ENCODE measurements at regions not wholly inside any gene's neighbourhood (a gene's known extent, or its start where the extent isn't known, plus 50 kb on each side); places are given as distances from the start of the nearest gene placed in this dataset.

- DNase-seq (ENCODE audit: low read depth): no peak
- no peak overlapping the region for H3K4me3 ChIP-seq (ENCODE audit: low read depth, low read length)
- no peak for TF ChIP-seq CTCF (IDR thresholded peaks at IDR 0.05; ENCODE audit: insufficient read depth, low read depth, low read length, missing control alignments)
These were observed 361.6 kb upstream of the MAP2 start for GRCh38 chr2:209062210-209062609.

GRCh38 chr2:209070262-209070661 is 353.6 kb upstream of the MAP2 start:
- DNase-seq (ENCODE audit: low read depth): no peak
- H3K4me3 ChIP-seq (ENCODE audit: low read depth, low read length): no peak overlapping the region
- TF ChIP-seq CTCF (IDR thresholded peaks at IDR 0.05; ENCODE audit: insufficient read depth, low read depth, low read length, missing control alignments): no peak

- H3K4me3 ChIP-seq (ENCODE audit: low read depth, low read length): no peak overlapping the region
- no peak for DNase-seq (ENCODE audit: low read depth)
- no peak for TF ChIP-seq CTCF (IDR thresholded peaks at IDR 0.05; ENCODE audit: insufficient read depth, low read depth, low read length, missing control alignments)
These were observed 350.7 kb upstream of the MAP2 start for GRCh38 chr2:209073151-209073550.

- no peak for TF ChIP-seq CTCF (IDR thresholded peaks at IDR 0.05; ENCODE audit: insufficient read depth, low read depth, low read length, missing control alignments)
- no peak for DNase-seq (ENCODE audit: low read depth)
- H3K4me3 ChIP-seq (ENCODE audit: low read depth, low read length): no peak overlapping the region
These were observed 349.1 kb upstream of the MAP2 start for GRCh38 chr2:209074711-209075110.

GRCh38 chr2:209076151-209076550 is 347.7 kb upstream of the MAP2 start:
- no peak for TF ChIP-seq CTCF (IDR thresholded peaks at IDR 0.05; ENCODE audit: insufficient read depth, low read depth, low read length, missing control alignments)
- H3K4me3 ChIP-seq (ENCODE audit: low read depth, low read length): no peak overlapping the region
- DNase-seq (ENCODE audit: low read depth): no peak

GRCh38 chr2:209086761-209087160 is 337.1 kb upstream of the MAP2 start:
- no peak for TF ChIP-seq CTCF (IDR thresholded peaks at IDR 0.05; ENCODE audit: insufficient read depth, low read depth, low read length, missing control alignments)
- no peak for DNase-seq (ENCODE audit: low read depth)
- no peak overlapping the region for H3K4me3 ChIP-seq (ENCODE audit: low read depth, low read length)

GRCh38 chr2:209091056-209091455 is 332.8 kb upstream of the MAP2 start:
- H3K4me3 ChIP-seq (ENCODE audit: low read depth, low read length): no peak overlapping the region
- TF ChIP-seq CTCF (IDR thresholded peaks at IDR 0.05; ENCODE audit: insufficient read depth, low read depth, low read length, missing control alignments): no peak
- DNase-seq (ENCODE audit: low read depth): no peak

All from GM12865 (cell line).